Activated CD8-positive, alpha-beta memory T cell treated with anti-CD3 and anti-CD28 coated beads, Interleukin-2, amount 50 U/mL, for 24 hours (primary cell): ENCODE measurements at regions not wholly inside any gene's neighbourhood (a gene's known extent, or its start where the extent isn't known, plus 50 kb on each side); places are given as distances from the start of the nearest gene placed in this dataset.
"Not testable (repeated sequence)": the region's sequence is repeated elsewhere in the genome, so short reads cannot be mapped to it uniquely, and the experiment has no call there.

Experiments used
- DNase-seq: peaks from one replicate; pipeline ENCODE4 v3.0.0-alpha.2; 2020; ENCODE audit errors: extremely low read depth

DNA sequence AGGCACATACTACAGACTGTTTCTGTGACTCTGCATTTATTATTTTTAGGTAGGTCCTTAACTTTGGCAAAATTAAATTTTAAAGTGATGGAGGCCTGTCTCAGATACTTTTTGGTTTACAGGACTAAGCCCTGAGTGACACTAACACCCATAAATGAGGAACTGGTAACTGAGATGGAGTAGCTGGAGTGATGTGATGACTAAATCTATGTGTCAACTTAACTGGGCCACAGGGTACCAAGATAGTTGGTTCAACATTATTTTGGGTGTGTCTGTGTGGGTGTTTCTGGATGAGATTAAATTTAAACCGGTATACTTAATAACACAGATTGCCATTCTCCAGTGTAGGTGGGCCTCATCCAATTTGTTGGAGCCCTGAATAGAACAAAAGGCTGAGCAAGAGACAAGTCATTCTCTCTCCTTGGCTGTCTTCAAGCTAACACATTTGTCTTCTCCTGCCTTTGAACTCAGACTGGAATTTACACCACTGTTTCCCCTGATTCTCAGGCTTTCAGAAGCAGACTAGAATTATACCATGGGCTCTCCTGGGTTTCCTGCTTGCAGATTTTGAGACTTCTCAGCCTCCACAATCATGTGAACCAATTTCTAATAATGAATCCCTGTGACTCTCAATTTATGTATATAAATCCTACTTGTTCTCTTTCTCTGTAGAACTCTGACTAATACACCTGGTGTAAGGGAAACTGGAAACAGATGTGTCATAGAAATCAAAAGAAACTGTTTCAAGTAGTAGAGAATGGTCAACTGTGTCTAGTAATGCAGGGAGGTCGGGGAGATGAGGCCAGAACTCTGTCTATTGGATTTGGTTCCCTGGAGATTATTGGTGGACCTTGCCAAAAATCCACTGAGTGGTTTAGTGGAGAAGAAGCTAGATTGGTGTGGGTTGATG lies 579.2 kb downstream of the EPM2A start:
- no peak for DNase-seq

GRCh38 chr6:145158636-145159035 lies 576.7 kb downstream of the EPM2A start:
- DNase-seq = not testable (repeated sequence)

DNA sequence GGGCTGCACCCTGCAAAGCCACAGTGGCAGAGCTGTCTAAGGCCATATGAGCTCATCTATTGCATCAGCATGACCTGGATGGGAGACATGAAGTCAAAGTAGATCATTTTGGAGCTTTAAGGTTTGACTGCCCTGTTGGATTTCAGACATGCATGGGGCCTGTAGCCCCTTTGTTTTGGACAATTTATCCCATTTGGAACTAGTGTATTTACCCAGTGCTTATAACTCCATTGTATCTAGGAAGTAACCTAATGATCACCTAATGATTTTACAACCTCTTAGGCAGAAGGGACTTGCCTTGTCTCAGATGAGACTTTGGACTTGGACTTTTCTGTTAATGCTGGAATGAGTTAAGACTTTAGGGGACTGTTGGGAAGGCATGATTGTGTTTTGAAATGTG lies 575.4 kb downstream of the EPM2A start:
- DNase-seq = no peak

DNA sequence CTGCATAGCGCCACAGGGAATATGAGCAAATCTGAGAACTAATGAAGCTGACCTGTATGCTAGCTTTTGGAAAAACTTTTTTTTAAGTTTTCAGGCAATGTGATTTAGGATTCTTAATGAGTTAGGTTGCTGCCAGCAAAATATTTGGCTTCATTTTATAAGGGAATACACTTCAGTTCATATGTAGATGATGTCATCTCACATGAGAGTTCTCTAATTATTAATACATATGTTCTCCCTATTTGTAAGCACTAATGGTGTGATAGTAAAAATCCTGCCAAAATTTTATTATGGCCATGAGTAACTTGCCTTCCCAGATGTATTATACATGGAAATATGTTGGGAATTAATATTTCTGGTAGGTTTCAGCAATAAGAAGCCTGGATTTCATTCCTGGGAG lies 573.8 kb downstream of the EPM2A start:
- no peak for DNase-seq

DNA sequence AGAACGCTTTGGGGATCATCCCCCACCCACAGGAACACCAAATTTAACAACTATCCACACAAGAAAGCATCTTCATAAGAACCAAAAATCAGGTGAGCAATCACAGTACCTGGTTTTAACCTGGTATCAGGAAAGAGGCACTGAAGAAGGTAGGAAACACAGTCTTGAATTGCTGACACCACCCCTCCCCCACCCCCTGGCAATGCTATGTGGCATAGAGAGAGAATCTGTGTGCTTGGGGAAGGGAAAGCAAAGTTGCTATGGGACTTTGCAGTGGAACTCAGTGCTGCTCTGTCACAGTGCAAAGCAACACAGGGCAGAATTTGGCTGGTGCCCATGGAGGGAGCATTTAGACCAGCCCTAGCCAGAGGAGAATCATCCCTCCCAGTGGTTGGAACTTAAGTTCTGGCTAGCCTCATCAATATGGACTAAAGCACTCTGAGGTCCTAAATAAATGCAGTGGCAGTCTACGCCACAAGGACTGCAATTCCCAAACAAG lies 565.5 kb downstream of the EPM2A start:
- no peak for DNase-seq

- no peak for DNase-seq
These were observed 559.9 kb downstream of the EPM2A start for GRCh38 chr6:145175470-145175869.

GRCh38 chr6:145178391-145178790 lies 556.9 kb downstream of the EPM2A start:
- no peak for DNase-seq

- DNase-seq = no peak
These were observed 547.7 kb downstream of the EPM2A start for GRCh38 chr6:145187491-145188206.

- no peak for DNase-seq
These were observed 545.5 kb downstream of the EPM2A start for GRCh38 chr6:145189836-145190235.

DNA sequence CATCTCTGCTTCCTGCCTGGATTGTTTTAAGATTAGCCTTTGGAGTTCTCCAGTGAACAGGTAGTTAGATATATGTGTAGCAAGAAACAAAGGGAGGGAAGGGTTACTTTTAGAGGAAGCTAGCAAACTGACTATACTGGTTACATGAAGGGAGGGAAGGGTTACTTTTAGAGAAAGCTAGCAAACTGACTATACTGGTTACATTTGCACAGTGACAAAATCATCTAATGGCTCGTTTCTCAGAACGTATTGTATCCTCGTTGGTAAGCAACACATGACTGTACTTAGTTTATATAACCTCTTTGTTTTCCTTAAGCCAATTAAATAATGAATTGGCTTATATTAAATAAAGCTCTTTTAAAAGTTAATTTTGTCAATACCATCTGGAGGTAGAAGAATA lies 540.9 kb downstream of the EPM2A start:
- DNase-seq = no peak

DNA sequence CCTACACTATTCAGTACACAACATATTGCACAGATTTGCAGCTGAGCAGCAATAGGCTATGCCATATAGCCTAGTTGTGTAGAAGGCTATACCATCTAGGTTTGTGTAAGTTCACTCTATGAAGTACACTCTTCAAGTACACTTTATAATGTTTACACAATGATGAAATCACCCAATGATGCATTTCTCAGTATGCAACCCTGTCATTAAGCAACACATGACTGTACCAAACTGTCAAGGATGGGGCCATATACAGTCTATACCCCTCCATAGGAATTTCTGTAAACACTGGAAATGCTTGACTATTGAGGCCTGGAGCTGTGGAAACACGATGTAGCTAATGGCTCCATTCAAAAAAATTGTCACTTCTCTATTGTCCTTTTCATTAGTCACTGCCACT lies 535.4 kb downstream of the EPM2A start:
- DNase-seq = no peak

DNA sequence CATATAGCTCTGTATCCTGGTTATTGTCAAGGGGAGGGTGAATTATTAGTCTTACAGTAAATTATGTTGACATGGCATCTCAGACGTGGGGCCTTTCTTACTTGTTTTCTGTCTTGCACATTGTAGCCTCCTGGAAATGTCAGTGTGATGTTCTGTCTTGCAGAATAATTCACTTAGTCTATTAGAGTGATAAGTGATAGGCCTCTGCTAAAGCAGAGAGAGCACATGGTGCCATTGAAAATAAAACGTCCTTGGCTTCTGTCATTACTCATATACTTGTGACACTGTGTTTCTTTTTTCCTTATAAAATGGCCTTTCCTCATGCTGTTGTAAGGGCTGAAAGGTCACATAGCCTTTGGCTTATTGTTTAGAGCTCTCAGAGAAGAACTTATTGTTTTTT lies 531.0 kb downstream of the EPM2A start:
- no peak for DNase-seq

- no peak for DNase-seq
These were observed 528.9 kb downstream of the EPM2A start for GRCh38 chr6:145206247-145206907.

- DNase-seq = no peak
These were observed 526.8 kb downstream of the EPM2A start for GRCh38 chr6:145208474-145208873.

- no peak for DNase-seq
These were observed 526.0 kb downstream of the EPM2A start for GRCh38 chr6:145209272-145209671.

GRCh38 chr6:145212813-145213212 lies 522.5 kb downstream of the EPM2A start:
- no peak for DNase-seq

GRCh38 chr6:145213614-145214013 lies 521.7 kb downstream of the EPM2A start:
- no peak for DNase-seq

- no peak for DNase-seq
These were observed 520.8 kb downstream of the EPM2A start for GRCh38 chr6:145214570-145214969.

GRCh38 chr6:145224450-145224849 lies 510.9 kb downstream of the EPM2A start:
- DNase-seq = no peak

GRCh38 chr6:145225500-145225899 lies 509.8 kb downstream of the EPM2A start:
- DNase-seq = no peak

GRCh38 chr6:145227593-145227992 lies 507.7 kb downstream of the EPM2A start:
- DNase-seq = no peak

- no peak for DNase-seq
These were observed 506.2 kb downstream of the EPM2A start for GRCh38 chr6:145228962-145229582.
